NCI-H524 (cell line): ENCODE measurements at regions not wholly inside any gene's neighbourhood (a gene's known extent, or its start where the extent isn't known, plus 50 kb on each side); places are given as distances from the start of the nearest gene placed in this dataset.

Experiments
- DNase-seq, 2 experiments: peaks; one replicate each; lab custom pipeline; 2025; lab: John Stamatoyannopoulos, UW

DNA sequence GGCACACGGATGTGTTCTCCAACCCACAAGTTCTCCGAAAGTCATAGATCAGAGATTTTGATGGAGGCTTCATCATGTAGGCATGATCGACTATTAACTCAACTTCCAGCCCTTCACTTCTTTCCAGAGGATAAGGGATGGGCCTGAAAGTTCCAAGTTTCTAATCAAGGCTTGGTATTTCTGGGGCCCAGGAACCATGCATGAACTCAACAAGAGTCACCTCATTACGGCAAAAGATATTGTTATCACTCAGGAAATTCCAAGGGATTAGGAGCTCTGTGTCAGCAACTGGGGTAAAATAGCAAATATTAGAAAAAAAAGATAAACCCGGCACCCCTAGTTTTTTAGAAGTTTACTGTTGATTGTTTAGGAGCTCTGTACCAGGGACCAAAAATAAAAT is 240.1 kb upstream of the PPP1R2C start:
- no peak for DNase-seq

DNA sequence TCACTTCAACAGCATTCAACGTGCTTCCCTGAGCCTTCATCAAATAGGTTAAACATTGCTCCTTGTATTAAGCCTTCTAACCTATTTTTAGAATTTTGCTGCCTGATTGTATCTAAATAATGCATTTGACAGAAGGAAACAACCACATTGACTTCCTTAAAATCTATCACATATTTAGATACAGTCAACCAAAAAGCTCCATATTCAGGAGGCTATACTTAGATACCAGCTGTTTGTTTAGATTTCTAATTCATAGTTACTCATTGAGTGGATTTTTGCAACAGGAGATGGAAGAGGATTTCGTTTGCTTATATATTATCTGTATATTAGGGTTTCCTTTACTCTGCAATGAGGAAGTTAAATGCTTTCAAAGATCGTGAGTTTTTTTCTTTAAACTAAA is 241.1 kb upstream of the PPP1R2C start:
- no peak for DNase-seq

- no peak for DNase-seq
Observed at GRCh38 chrX:43025806-43026315, 247.9 kb upstream of the PPP1R2C start.

DNA sequence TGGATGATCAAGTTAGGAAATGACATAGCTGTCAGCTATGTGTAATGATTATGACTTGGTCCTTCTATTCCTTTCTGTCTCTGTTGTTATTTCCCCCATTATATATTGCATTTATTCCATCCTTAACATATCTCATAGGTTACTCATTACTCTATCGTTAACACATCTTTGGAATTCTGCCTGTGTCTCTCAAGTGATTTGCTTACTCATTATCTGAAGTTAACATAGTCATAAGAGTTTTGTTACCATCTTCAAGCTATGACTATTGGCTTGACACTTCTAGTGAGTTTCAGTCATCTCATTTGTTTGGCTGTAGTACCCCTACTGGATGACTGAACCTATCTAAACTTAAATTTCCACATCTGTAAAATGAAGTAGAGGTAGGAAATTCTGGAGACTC is 286.1 kb upstream of the PPP1R2C start:
- DNase-seq: no peak

GRCh38 chrX:43065978-43066377 is 288.0 kb upstream of the PPP1R2C start:
- no peak for DNase-seq

DNA sequence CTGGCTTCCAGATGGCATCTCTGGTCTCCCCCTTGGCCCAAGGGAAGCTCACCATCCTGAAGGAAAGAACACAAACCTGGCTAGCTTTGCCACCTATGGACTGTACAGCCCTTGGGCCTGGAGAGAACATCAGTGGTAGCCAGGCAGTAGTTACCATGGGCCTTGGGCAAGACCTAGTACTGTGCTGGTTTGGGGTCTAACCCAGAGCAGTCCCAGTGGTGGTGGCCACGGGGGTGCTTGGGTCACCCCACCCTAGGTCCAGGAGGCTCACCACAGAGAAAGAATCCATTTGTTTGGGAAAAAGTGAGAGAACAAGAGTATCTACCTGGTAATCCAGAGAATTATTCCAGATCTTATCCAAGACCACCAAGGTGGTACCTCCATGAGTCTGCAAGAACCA is 290.7 kb upstream of the PPP1R2C start:
- DNase-seq: no peak

- no peak for DNase-seq
Observed at GRCh38 chrX:43083016-43083415, 305.1 kb upstream of the PPP1R2C start.

GRCh38 chrX:43087830-43088229 is 309.9 kb upstream of the PPP1R2C start:
- DNase-seq: no peak

DNA sequence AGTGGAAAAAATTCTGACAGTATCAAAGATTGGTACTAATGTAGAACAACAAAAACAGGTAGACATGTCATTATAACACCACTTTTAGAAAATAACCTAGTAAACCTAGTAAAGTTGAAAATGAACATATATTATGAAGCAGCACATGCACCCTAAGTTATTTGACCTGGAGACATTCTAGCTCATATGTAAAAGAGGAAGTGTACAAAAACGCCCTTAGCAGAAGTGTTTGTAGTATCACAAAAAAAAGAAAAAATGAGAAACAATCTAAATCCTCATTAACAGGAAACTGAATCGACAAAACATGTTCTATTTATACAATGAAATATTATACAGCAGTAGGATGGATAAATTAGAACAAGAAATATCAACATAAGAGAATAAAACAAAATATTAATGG is 318.9 kb upstream of the PPP1R2C start:
- no peak for DNase-seq

GRCh38 chrX:43106009-43106408 is 328.0 kb upstream of the PPP1R2C start:
- DNase-seq: no peak

DNA sequence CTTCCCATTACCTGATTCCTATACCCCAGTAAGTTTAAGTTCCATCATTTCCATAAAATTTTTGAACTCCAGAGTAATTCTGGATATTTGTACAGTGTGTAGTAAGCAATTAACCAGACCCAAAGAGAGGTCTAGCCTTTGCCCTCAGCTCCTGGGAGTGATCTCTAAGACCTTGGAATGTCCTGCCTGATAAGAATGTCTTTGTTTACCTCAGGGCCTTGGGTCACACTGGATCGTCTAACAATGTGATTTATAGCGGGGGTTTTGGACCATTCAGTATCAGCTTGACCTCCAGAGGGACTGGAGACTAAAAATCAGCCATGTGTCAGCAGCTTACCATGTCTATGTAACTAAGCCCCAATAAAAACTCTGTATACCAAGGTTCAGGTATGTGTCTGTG is 330.9 kb upstream of the PPP1R2C start:
- no peak for DNase-seq

DNA sequence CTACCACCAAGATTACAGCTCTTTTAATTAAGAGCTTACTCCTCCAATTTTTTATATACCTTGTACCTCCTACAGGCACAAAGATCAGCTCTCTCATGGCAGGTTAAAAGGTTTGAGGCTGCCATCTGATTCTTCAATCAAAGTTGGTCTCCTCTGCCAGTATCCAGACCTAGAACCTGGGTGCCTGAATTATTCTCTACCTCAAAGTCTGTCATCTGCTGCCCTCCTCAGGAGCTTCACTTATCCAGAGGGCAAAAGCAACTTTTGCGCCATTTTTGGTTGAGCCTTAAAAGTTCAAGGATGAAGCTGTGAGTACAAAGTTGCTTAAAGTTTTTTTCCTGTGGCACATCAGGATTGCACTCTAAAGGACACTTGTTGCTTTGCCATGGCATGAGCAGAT is 343.7 kb upstream of the PPP1R2C start:
- DNase-seq: no peak

- DNase-seq: no peak
Observed at GRCh38 chrX:43139645-43140044, 361.7 kb upstream of the PPP1R2C start.

DNA sequence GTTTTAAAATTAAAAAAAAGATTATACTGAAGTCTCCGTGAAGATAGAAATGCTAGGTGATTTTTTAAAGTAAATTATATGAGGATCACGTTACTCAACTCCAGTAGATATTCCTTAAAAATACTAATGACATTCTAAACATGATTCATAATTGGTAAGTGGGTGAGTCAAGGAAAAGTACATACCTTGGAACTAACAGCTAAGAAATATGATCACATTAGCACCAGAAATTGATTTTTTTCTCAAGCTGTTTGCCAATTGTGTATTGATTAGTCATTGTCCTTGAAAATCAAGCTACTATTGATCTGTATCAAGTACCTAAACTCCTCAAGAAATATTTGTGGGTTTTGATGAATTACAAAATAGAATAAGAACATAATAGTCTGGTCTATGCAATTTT is 362.6 kb upstream of the PPP1R2C start:
- no peak for DNase-seq

GRCh38 chrX:43141885-43142284 is 363.9 kb upstream of the PPP1R2C start:
- no peak for DNase-seq

DNA sequence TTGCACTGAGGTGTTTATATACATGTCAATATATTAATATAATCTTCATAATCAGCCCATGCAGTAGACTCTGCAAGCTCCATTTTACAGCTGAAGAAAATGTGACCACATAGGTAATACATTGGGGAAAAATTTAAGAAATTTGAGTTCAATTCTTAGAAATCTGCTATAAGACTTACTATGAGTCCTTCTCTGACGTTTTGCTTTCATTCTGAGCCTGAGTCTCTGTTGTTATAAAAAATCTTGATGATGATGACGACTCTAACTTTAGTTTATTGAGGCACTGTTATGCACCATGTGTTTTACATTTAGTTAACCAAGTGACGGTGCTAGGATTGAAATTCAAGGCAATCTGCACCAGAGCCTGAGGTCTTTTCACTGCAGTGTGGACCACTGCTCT is 370.3 kb upstream of the PPP1R2C start:
- DNase-seq: no peak

DNA sequence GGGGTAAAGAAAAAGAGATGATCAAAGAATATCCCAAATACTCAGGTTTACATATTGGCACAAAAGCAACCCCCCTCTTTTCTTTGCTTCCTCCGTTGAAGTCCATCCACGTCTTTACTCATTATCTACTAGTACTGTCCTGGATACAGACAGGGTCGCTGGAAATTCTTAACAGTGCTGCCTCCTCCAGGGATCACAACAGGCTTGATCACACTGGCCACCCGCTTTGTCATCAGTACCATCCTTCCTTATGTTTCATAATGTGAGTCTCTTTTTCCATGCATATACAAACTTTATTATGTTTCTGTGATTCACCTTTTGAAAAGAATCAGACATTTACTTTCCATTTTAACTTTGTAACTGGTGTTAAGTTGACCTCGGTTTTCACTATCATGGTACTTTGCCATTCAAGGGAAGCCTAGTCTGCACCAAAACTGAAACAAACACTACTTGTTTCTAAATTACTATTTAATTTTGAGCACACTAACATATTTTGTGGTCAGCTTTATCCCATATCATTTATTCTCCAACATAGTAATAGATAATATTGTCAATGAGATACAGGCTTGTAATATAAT is 387.5 kb upstream of the PPP1R2C start:
- DNase-seq: no peak

DNA sequence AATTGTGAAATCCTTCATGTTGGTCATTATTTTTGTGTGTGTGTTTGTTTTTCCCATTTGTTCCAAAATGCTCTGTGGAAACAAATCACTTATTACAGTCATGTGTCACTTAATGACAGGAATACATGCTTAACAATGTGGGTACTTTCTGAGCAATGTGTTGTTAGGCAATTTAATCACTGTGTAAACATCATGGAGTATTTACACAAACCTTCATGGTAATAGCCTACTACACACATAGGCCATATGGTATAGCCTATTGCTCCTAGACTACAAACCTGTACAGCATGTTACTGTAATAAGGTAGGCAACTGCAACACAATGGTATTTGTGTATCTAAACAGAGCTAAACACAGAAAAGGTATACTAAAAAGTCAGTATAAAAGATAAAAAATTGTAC is 388.9 kb upstream of the PPP1R2C start:
- DNase-seq: no peak

DNA sequence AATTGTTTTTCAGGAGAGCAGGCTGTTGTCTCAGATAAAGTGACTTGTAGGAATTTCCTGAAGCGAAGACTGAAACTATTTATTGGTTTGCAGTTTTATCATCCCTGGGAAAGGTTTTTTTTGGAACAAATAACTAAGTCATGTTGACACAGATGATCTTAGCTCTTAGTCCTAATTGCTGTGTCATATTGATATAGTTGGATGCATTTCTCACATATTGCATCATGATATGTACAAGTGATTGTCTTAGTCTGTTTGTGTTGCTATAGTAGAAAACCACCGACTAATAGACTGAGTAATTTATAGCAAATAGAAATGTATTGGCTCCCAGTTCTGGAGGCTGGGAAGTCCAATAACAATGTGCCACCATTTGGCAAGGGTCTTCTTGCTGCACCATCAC is 397.5 kb upstream of the PPP1R2C start:
- DNase-seq: no peak

DNA sequence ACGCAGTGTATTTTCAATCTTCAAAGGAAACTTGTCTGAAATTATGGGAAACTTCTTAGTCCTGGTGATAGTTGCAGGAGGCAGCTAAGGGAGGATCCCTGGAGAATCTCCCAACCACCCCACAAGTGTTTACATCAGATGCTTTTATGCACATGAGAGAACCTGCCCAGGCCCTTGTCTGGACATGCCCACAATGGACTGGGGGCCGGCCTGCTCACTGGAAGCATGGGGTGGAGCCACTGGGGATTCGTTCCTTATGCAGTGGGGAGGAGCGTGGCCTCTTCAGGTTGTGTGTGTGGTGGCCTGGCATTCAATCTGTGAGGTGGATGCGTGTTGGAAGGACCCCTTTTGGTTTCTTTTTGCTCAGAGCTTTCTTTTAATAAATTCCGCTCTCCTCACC is 398.7 kb upstream of the PPP1R2C start:
- DNase-seq: no peak

GRCh38 chrX:43188296-43188695 is 410.3 kb upstream of the PPP1R2C start:
- no peak for DNase-seq

- no peak for DNase-seq
Observed at GRCh38 chrX:43211570-43211969, 433.6 kb upstream of the PPP1R2C start.

DNA sequence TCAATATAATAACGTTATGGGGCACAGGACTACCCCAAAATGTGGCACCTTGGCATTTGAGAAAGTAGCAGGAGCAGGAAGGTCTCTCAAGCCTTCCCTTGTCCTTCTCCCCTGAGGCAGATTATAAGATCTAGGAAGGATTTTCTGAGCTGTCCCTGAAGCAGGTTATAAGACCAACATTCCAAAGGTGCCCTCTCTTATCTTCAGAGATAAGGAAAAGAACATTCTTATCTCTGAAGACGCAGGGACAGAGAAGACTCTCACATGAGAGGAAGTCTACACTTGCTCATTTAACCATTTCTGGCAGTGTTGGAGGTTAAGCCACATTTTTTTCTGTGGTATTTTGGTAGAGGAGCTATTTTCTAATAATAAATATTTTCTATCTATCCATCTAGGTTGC is 437.9 kb upstream of the MAOA start:
- no peak for DNase-seq

DNA sequence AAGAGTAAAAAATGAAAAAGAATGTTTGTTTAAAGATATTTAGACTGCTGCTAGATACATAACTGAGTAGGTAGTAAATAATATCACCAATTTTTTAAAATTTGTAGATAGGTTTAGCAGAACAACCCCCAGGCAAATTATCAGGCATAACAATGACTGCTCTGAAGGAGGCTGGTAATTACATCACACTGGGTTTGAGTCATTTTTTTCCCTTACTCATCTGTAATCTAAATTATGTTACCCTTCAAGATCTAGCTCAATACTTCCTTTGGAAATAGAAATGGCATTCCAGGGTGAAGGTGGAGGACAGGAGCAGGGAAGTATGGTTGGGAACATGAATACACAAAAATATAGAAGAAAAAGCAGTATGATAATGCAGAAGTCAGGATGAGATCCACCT is 431.6 kb upstream of the MAOA start:
- no peak for DNase-seq
